ENCODE measurements at regions not wholly inside any gene's neighbourhood (a gene's known extent, or its start where the extent isn't known, plus 50 kb on each side); places are given as distances from the start of the nearest gene placed in this dataset.

DNA sequence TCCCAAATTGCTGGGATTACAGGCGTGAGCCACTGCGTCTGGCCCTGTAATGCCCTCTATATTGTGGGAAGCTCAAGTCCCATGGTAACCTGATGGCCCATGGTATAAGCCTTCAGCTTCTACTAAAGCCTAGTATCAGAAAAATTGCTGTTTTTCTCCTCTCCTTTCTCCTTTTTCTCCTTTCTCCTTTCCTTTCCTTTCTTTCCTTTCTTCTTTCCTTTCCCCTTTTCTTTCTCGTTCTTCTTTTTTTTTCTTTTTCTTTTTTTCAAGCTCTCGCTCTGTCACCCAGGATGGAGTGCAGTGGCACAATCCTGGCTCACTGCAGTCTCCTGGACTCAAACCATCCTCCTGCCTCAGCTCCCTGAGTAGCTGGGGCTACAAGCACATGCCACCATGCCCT lies 740.7 kb downstream of the FAM133A start:
- DNase-seq = no peak
- H3K9me3 ChIP-seq (ENCODE audit: low read length) = no peaks in the 10 kb centered on the region
- no peak overlapping the region for H2AFZ ChIP-seq (ENCODE audit: low read length)
- no peaks in the 10 kb centered on the region for H3K79me2 ChIP-seq (ENCODE audit: low read length)
- TF ChIP-seq, protein P1, sequence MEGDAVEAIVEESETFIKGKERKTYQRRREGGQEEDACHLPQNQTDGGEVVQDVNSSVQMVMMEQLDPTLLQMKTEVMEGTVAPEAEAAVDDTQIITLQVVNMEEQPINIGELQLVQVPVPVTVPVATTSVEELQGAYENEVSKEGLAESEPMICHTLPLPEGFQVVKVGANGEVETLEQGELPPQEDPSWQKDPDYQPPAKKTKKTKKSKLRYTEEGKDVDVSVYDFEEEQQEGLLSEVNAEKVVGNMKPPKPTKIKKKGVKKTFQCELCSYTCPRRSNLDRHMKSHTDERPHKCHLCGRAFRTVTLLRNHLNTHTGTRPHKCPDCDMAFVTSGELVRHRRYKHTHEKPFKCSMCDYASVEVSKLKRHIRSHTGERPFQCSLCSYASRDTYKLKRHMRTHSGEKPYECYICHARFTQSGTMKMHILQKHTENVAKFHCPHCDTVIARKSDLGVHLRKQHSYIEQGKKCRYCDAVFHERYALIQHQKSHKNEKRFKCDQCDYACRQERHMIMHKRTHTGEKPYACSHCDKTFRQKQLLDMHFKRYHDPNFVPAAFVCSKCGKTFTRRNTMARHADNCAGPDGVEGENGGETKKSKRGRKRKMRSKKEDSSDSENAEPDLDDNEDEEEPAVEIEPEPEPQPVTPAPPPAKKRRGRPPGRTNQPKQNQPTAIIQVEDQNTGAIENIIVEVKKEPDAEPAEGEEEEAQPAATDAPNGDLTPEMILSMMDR (conservative IDR thresholded peaks at IDR 0.05; ENCODE audit: low read depth, low read length) = no peak
- TF ChIP-seq EZH2 (IDR thresholded peaks at IDR 0.05; ENCODE audit: low read length, unreplicated experiment) = no peak
- TF ChIP-seq EZH2phosphoT487 (IDR thresholded peaks at IDR 0.05; ENCODE audit: borderline replicate concordance, low read length) = no peak
- H3F3A ChIP-seq (ENCODE audit: low read length, unreplicated experiment) = no peaks in the 10 kb centered on the region
- no TSS peak for BruUV-seq (replicated peaks)
- no peaks in the 10 kb centered on the region for H4K20me1 ChIP-seq (ENCODE audit: low read length)
- ChIA-PET CTCF (no interaction called here), POLR2A (ENCODE audit: unreplicated experiment) (no interaction called here)
- no peak overlapping the region for H3K4me3 ChIP-seq (ENCODE audit: low read length)
- H3K9ac ChIP-seq (ENCODE audit: low read length) = no peak overlapping the region
- H3K4me2 ChIP-seq (ENCODE audit: low read length) = no peak overlapping the region
- H3K4me1 ChIP-seq (ENCODE audit: insufficient read depth, low read length) = no peaks in the 10 kb centered on the region
- intact Hi-C loops (cut with micrococcal nuclease) = no loop called here
- no peaks in the 10 kb centered on the region for H3K9me2 ChIP-seq (replicated peaks; ENCODE audit: low read length)
- no peak overlapping the region for H3K27ac ChIP-seq (ENCODE audit: low read length)
- no peaks in the 10 kb centered on the region for H3K27me3 ChIP-seq (ENCODE audit: low read length)
- no peak for ATAC-seq
- H3K36me3 ChIP-seq (ENCODE audit: low read depth, low read length) = no peaks in the 10 kb centered on the region

DNA sequence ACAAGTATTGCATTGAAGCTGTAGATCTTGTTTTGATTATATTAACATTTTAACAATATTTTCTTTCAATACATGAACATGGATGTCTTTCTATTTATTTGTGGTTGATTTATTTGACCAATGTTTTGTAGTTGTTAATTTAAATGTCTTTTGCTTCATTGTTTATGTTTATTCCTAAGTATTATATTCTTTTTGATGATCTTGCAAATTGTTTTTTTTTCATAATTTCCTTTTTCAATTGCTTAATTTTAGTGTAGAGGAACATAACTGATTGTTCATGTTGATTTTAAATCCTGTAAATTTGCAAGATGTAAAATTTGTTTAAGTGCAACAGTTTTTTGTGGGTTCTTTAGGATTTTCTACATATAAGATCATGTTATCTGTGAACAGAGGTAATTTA lies 744.1 kb downstream of the FAM133A start:
- no peak for DNase-seq
- ChIA-PET CTCF (no interaction called here), POLR2A (ENCODE audit: unreplicated experiment) (no interaction called here)
- Histone ChIP-seq H3K9ac (ENCODE audit: low read length) (no peak overlapping the region), H3K4me1 (ENCODE audit: insufficient read depth, low read length) (no peaks in the 10 kb centered on the region), H3K27me3 (ENCODE audit: low read length) (no peaks in the 10 kb centered on the region), H3F3A (ENCODE audit: low read length, unreplicated experiment) (no peaks in the 10 kb centered on the region), H4K20me1 (ENCODE audit: low read length) (no peaks in the 10 kb centered on the region), H3K4me2 (ENCODE audit: low read length) (no peak overlapping the region), H3K9me2 (replicated peaks; ENCODE audit: low read length) (no peaks in the 10 kb centered on the region), H2AFZ (ENCODE audit: low read length) (no peak overlapping the region), H3K9me3 (ENCODE audit: low read length) (no peaks in the 10 kb centered on the region), H3K4me3 (ENCODE audit: low read length) (no peak overlapping the region), H3K27ac (ENCODE audit: low read length) (no peak overlapping the region), H3K36me3 (ENCODE audit: low read depth, low read length) (no peaks in the 10 kb centered on the region), H3K79me2 (ENCODE audit: low read length) (no peaks in the 10 kb centered on the region)
- no TSS peak for BruUV-seq (replicated peaks)
- intact Hi-C loops (cut with micrococcal nuclease) = no loop called here
- TF ChIP-seq EZH2phosphoT487 (IDR thresholded peaks at IDR 0.05; ENCODE audit: borderline replicate concordance, low read length) (no peak), EZH2 (IDR thresholded peaks at IDR 0.05; ENCODE audit: low read length, unreplicated experiment) (no peak)
- TF ChIP-seq, protein P1 (conservative IDR thresholded peaks at IDR 0.05; ENCODE audit: low read depth, low read length) = no peak
- ATAC-seq = no peak

DNA sequence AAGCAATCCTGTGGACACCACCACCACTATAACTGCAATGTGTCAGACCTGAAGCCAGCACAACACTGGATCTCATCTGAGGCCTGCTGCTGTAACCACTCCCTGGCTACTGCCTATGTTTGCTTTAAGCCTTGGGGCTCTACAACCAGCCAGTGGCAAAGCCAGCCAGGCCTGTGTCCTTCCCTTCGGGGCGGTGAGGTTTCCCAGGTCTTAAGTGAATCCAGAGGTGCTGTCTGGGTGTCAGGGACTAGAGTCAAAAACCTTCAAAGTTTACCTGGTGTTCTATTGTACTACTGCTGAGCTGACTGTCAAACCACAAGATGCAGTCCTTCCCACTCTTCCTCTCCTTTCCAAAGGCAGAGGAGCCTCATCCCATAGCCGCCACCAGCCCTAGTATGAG lies 750.5 kb downstream of the FAM133A start:
- ChIA-PET CTCF (no interaction called here), POLR2A (ENCODE audit: unreplicated experiment) (no interaction called here)
- intact Hi-C loops (cut with micrococcal nuclease) = no loop called here
- Histone ChIP-seq H4K20me1 (ENCODE audit: low read length) (no peaks in the 10 kb centered on the region), H3K9me3 (ENCODE audit: low read length) (no peaks in the 10 kb centered on the region), H3K79me2 (ENCODE audit: low read length) (no peaks in the 10 kb centered on the region), H3F3A (ENCODE audit: low read length, unreplicated experiment) (no peaks in the 10 kb centered on the region), H3K4me3 (ENCODE audit: low read length) (no peak overlapping the region), H3K27ac (ENCODE audit: low read length) (no peak overlapping the region), H3K36me3 (ENCODE audit: low read depth, low read length) (no peaks in the 10 kb centered on the region), H2AFZ (ENCODE audit: low read length) (no peak overlapping the region), H3K4me2 (ENCODE audit: low read length) (no peak overlapping the region), H3K9ac (ENCODE audit: low read length) (no peak overlapping the region), H3K4me1 (ENCODE audit: insufficient read depth, low read length) (no peaks in the 10 kb centered on the region), H3K27me3 (ENCODE audit: low read length) (no peaks in the 10 kb centered on the region), H3K9me2 (replicated peaks; ENCODE audit: low read length) (no peaks in the 10 kb centered on the region)
- no TSS peak for BruUV-seq (replicated peaks)
- TF ChIP-seq EZH2 (IDR thresholded peaks at IDR 0.05; ENCODE audit: low read length, unreplicated experiment) (no peak), EZH2phosphoT487 (IDR thresholded peaks at IDR 0.05; ENCODE audit: borderline replicate concordance, low read length) (no peak)
- TF ChIP-seq, protein P1 (conservative IDR thresholded peaks at IDR 0.05; ENCODE audit: low read depth, low read length) = no peak
- DNase-seq (no peak), ATAC-seq (no peak)
